Upper lobe of left lung (tissue), 6 donors: ENCODE measurements at regions not wholly inside any gene's neighbourhood (a gene's known extent, or its start where the extent isn't known, plus 50 kb on each side); places are given as distances from the start of the nearest gene placed in this dataset.
A peak's percentile ranks its signal among the peaks of the same experiment; 100 is the strongest.

Source experiments
- ATAC-seq, 2 donors: fragments of 200-7000 bp; cut with Tn5 transposase; one replicate each; pipeline ENCODE4 v1.9.1; 2022; ENCODE audit warnings: mild to moderate bottlenecking in 2 of 2, moderate library complexity in 2 of 2; ENCODE audit not compliant: low FRiP score in 2 of 2
- DNase-seq, 2 donors: peaks; one replicate each; pipeline ENCODE4 v3.0.0-alpha.2; 2019 to 2020
- H3K27ac ChIP-seq, 4 donors: fragments of 200-600 bp; sonication (generic); one replicate each; pipeline ENCODE4 v1.5.1; 2016 to 2019
- H3K27me3 ChIP-seq, 4 donors: fragments of 200-600 bp; sonication (generic); one replicate each; pipeline ENCODE4 v1.5.1; 2017 to 2019
- H3K36me3 ChIP-seq, 4 donors: fragments of 200-600 bp; sonication (generic); one replicate each; pipeline ENCODE4 v1.5.1; 2016 to 2019
- H3K4me1 ChIP-seq, 4 donors: fragments of 200-600 bp; sonication (generic); one replicate each; pipeline ENCODE4 v1.5.1; 2018 to 2019
- H3K4me3 ChIP-seq, 4 donors: fragments of 200-600 bp; sonication (generic); one replicate each; pipeline ENCODE4 v1.5.1; 2017 to 2019; ENCODE audit warnings: mild to moderate bottlenecking in 2 of 4, moderate library complexity in 1 of 4
- H3K9me3 ChIP-seq, 4 donors: fragments of 200-600 bp; sonication (generic); one replicate each; pipeline ENCODE4 v1.5.1; 2018 to 2019
- EP300 ChIP-seq, 4 donors: sonication (generic); formaldehyde crosslinking; IDR thresholded peaks; one replicate each; pipeline ENCODE4 v1.5.1; 2017; ENCODE audit warnings: antibody characterized with exemption in 4 of 4, control low read depth in 2 of 4
- POLR2A ChIP-seq, 4 donors: fragments of 450-650 bp; IDR thresholded peaks; one replicate each; pipeline ENCODE4 v1.5.1; 2016 to 2017; ENCODE audit warnings: antibody characterized with exemption in 4 of 4, mild to moderate bottlenecking in 2 of 4
- POLR2AphosphoS5 ChIP-seq, 2 donors: sonication (generic); formaldehyde crosslinking; IDR thresholded peaks; one replicate each; pipeline ENCODE4 v1.5.1; 2017; ENCODE audit warnings: antibody characterized with exemption in 2 of 2
- WGBS, 2 donors: methylation state at CpG; one replicate each; pipeline ENCODE4 v1.1.5; 2017 to 2018; 5-methylcytosine and 5-hydroxymethylcytosine counted together
- TF ChIP-seq, protein P1 (sequence below), 6 experiments: fragments of 450-650 bp in 4 of 6; fragments of 200-600 bp in 2 of 6; sonication (generic) in 2 of 6; IDR thresholded peaks; one replicate each; pipeline ENCODE4 v1.5.1; 2016 to 2019; ENCODE audit warnings: antibody characterized with exemption in 6 of 6
- donor health status: DM: no; HTN: no; CAD: no; lungs with moderate emphysema.
- donor health status: DM: no; HTN: yes; CAD: no; lungs with severe emphysema.

DNA sequence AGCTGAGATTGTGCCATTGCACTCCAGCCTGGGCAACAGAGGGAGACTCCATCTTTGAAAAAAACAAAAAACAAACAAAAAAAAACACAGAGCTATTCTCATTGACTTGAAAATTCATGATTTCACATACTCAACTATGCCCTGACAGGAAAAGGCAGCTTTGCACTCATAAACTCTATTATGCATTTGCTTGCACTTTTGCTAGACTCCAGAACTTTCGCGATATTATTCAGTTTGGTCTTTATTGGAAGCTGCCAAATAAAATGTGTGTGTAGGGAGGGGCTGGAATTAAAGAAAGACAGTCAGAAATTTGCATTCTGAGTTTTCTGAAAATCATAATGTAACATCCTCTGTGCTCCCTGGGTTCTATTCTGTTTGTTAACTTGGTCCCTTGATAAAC lies 635.1 kb upstream of the KLF12 start:
- no peak overlapping the region for H3K27ac ChIP-seq
- ATAC-seq (no peak), DNase-seq (no peak)
- H3K4me1 ChIP-seq = no peaks in the 10 kb centered on the region
- H3K4me3 ChIP-seq = no peak overlapping the region
- WGBS, 2 donors = 59 to 71% methylated on average over 2 of the region's 2 CpGs
- TF ChIP-seq, protein P1, sequence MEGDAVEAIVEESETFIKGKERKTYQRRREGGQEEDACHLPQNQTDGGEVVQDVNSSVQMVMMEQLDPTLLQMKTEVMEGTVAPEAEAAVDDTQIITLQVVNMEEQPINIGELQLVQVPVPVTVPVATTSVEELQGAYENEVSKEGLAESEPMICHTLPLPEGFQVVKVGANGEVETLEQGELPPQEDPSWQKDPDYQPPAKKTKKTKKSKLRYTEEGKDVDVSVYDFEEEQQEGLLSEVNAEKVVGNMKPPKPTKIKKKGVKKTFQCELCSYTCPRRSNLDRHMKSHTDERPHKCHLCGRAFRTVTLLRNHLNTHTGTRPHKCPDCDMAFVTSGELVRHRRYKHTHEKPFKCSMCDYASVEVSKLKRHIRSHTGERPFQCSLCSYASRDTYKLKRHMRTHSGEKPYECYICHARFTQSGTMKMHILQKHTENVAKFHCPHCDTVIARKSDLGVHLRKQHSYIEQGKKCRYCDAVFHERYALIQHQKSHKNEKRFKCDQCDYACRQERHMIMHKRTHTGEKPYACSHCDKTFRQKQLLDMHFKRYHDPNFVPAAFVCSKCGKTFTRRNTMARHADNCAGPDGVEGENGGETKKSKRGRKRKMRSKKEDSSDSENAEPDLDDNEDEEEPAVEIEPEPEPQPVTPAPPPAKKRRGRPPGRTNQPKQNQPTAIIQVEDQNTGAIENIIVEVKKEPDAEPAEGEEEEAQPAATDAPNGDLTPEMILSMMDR (IDR thresholded peaks at IDR 0.05) = no peak
- TF ChIP-seq EP300 (IDR thresholded peaks at IDR 0.05) (no peak), POLR2A (IDR thresholded peaks at IDR 0.05) (no peak), POLR2AphosphoS5 (IDR thresholded peaks at IDR 0.05) (no peak)
- H3K36me3 ChIP-seq = no peaks in the 10 kb centered on the region
- H3K9me3 ChIP-seq = no peaks in the 10 kb centered on the region
- no peaks in the 10 kb centered on the region for H3K27me3 ChIP-seq

DNA sequence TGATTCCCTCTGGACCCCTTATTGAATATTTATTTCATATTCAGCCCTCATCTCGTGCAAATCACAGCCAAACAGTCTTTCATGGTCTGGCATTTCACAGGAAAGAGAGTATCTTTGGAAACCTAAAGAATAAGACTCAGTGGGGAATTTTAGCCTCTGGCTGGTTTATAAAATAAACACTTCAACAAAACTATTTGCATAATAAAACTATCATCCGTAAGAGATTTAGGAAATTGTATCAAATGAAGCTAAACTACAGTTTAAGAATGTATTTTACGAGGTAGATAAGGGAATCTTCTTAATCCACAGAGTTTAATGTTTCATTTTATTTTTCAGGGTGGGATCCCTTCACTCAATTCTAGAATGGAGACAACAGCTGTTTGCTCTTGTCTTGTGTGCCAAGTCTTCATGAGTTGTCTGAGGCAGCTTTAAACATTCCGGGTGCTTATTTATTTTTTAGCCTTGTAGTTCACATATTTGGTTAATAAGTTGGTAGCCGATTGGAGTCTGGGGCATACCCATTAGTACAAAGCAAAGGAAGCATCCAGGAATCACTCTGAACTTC lies 634.4 kb upstream of the KLF12 start:
- ATAC-seq (no peak), DNase-seq (no peak)
- no peaks in the 10 kb centered on the region for H3K36me3 ChIP-seq
- no peak overlapping the region for H3K27ac ChIP-seq
- TF ChIP-seq EP300 (IDR thresholded peaks at IDR 0.05) = no peak
- no peak for TF ChIP-seq POLR2A (IDR thresholded peaks at IDR 0.05)
- TF ChIP-seq, protein P1 (IDR thresholded peaks at IDR 0.05) = no peak
- no peak overlapping the region for H3K4me3 ChIP-seq
- no peaks in the 10 kb centered on the region for H3K4me1 ChIP-seq
- no peaks in the 10 kb centered on the region for H3K27me3 ChIP-seq
- 50 to 51% methylated on average over 5 of the region's 5 CpGs for WGBS, 2 donors
- no peaks in the 10 kb centered on the region for H3K9me3 ChIP-seq

DNA sequence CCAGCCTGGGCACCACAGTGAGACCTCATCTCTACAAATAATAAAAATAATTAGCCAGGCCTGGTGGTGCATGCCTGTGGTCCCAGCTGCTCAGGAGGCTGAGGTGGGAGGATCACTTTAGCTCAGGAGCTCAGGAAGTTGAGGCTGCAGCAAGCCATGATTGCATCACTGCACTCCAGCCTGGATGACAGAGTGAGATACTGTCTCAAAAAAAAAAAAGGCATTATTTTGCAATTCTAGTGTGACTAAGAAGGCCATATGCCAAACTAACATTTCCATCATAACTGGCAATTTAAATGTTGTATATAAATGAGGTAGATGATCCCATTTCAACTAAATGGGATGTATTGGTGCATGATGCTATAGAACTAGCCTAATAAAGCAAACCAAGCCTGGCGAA lies 632.8 kb upstream of the KLF12 start:
- TF ChIP-seq EP300 (IDR thresholded peaks at IDR 0.05) = no peak
- TF ChIP-seq, protein P1 (IDR thresholded peaks at IDR 0.05) = no peak
- TF ChIP-seq POLR2A (IDR thresholded peaks at IDR 0.05) = no peak
- no peak for TF ChIP-seq POLR2AphosphoS5 (IDR thresholded peaks at IDR 0.05)
- 93 to 97% methylated on average over 1 of the region's 1 CpG for WGBS, 2 donors
- H3K27ac ChIP-seq = no peak overlapping the region
- H3K4me3 ChIP-seq = no peak overlapping the region
- no peaks in the 10 kb centered on the region for H3K27me3 ChIP-seq
- H3K9me3 ChIP-seq = no peaks in the 10 kb centered on the region
- ATAC-seq = peak in 1 of 2 donors; percentile 15
- no peak for DNase-seq
- H3K4me1 ChIP-seq = no peaks in the 10 kb centered on the region
- H3K36me3 ChIP-seq = no peaks in the 10 kb centered on the region

DNA sequence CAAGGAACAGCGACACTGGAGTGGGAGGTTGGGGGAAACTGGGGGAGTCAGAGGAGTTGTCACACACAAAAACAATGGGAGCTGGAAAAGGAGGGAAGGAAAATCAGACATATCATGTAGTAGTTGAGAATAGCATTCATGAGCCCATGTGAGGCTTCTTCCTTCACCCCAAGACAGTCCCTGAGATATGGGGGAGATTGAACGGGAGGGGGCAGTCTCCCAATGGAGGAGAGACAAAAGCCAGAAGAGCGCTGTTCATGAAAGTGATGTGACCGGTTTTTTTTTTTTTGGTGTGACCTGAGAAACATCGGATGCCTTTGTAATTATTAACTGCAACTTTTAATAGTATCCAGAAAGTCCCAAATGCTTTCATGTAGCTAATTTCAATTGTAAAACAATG lies 631.8 kb upstream of the KLF12 start:
- no peak for ATAC-seq
- Histone ChIP-seq H3K4me1 (no peaks in the 10 kb centered on the region), H3K36me3 (no peaks in the 10 kb centered on the region), H3K4me3 (no peak overlapping the region), H3K27ac (no peak overlapping the region), H3K9me3 (no peaks in the 10 kb centered on the region), H3K27me3 (no peaks in the 10 kb centered on the region)
- WGBS, 2 donors = 71 to 81% methylated on average over 5 of the region's 5 CpGs
- no peak for TF ChIP-seq POLR2A (IDR thresholded peaks at IDR 0.05)
- no peak for TF ChIP-seq POLR2AphosphoS5 (IDR thresholded peaks at IDR 0.05)
- TF ChIP-seq EP300 (IDR thresholded peaks at IDR 0.05) = no peak
- TF ChIP-seq, protein P1 (IDR thresholded peaks at IDR 0.05) = no peak
- DNase-seq = no peak
